ENCODE measurements at regions not wholly inside any gene's neighbourhood (a gene's known extent, or its start where the extent isn't known, plus 50 kb on each side); places are given as distances from the start of the nearest gene placed in this dataset.
"Not testable (repeated sequence)": the region's sequence is repeated elsewhere in the genome, so short reads cannot be mapped to it uniquely, and the experiment has no call there.

DNA sequence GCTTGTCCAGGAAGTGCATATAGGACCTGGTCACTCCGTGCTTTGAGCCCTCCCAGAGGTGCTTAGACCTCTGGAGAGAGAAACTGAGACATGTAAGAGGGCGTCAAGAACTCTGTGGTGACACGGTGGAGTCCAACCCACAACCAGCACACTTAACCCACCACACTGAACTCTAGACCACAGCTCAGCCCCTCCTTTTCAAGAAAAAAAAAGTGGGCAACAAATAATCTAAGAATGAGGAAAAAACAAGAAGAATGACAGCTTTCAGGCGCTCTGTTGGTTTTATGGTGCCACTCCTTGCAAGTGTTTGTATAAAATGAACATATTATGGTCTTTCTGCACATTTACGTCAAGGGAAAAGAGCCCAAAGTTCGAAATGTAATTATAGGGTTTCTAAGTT is 50.2 kb upstream of the SNAPC3 start:
- no peak for DNase-seq

DNA sequence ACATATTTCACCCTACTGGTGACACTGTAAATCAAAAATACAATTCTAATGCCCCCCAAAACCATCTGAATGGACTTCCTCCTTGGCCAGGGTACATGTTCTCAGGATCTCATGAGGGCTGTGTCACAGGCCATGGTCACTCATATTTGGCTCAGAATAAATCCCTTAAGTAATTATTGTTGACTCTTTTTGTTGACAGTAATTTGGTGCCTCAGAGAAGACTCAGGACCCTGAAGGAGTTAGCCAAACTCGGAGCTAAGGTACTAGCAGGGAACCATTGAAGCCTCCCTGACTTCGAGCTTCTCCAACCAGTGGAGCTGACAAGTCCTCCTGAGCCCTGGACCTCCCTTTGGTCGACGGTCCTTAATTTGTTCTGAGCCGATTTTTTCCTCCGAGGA is 51.2 kb upstream of the SNAPC3 start:
- no peak for DNase-seq

DNA sequence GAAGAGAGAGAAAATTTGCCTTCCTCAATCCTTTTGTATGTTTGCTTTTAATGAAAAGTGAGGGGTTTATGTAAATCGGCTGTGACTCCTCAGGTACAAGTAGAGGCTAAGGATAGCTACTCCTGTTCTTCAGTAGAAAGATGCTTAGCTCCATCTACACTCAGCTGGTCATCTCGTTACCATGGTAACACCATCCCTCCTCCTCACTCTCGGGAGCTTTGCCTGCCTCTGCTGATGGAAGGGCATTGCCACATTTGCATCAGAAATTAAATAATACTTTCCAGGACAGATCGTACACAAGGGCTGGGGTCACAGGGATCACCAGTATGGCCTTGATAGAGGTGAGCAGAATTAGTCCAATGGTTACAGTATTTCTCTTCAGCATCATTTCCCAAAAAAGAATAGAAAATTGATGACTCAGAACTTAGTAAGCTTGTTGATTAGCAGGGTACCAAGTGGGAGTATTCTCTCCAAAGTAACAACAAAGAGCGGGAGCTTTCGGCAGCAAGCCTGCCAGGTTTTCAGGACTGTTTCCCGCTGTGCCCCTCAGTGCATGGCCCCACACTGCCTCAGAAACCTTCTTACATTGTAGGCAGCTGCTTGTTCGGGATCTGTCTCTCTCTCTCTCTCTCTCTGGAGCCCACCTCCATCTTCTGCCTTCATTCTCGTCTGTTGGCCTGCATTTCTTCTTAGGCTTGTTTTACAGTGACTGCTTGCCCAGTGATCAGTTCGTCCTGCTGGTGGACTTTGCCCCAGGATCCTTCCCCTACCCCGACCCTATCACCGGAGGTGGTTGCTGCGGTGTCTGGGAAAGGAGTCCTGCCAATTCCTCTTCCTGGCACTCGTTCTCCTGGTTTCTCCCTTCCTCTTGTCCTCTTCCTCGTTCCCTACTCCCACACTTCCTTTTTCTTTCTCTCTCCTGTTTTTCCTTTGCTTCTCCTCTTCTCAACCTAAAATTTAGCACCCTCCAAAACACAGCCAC is 51.9 kb upstream of the SNAPC3 start:
- DNase-seq, result no peak

DNA sequence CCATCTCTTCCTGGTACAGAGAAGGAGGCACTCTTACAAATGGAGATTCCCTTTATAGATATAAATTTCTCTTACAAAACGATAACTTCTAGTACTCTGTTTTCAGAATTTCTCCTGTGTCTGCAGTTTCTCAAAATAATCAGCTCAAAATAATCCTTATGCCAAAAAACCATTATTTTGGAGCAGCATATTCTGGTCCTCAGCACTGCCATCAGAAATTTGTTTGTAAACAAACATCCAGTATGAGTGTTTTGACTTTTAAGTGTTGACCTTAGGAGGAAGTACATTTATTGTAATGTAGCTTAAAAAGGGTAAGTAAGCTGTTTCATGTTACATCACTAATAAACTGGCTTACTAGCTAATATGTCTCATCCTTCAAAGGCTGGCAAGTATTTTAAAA is 52.8 kb upstream of the SNAPC3 start:
- DNase-seq, result no peak

DNA sequence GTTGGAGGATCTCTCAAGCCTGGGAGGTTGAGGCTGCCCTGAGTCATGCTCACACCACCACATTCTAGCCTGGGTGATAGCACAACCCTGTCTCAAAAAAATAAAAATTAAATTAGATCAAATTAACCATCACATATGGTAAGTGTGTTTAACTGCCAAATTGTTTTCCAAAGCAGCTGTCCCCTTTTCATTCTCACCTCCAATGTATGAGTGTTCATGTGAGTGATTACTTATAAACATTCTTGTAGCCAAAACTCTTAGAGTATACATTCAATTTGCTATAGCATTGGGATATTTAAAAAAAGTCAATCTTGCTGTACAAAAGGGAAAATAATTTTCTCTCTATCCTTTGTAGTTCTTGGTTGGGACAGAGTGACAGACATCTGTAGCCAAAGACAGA is 53.4 kb upstream of the SNAPC3 start:
- no peak for DNase-seq

DNA sequence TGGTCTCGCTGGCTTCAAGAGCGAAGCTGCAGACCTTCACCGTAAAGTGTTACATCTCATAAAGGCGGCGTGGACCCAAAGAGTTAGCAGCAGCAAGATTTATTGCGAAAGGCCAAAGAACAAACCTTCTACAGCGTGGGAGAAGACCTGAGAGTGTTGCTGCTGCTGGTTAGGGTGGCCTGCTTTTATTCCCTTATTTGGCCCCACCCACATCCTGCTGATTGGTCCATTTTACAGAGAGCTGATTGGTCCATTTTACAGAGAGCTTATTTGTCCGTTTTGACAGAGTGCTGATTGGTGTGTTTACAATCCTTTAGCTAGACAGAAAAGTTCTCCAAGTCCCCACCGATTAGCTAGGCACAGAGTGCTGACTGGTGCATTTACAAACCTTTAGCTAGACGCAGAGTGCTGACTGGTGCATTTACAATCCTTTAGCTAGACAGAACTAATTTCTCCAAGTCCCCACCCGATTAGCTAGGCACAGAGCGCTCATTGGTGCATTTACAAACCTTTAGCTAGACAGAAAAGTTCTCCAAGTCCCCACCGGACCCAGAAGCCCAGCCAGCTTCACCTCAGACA is 57.6 kb upstream of the SNAPC3 start:
- not testable (repeated sequence) for DNase-seq

DNA sequence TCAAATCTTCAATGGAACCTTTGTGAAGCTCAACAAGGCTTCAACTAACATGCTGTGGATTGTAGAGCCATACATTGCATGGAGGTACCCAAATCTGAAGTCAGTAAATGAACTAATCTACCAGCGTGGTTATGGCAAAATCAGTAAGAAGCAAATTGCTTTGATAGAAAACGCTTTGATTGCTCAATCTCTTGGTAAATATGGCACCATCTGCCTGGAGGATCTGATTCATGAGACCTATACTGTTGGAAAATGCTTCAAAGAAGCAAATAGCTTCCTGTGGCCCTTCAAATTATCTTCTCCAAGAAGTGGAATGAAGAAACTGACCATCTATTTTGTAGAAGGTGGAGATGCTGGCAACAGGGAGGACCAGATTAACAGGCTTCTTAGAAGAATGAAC is 54.7 kb upstream of the TTC39B start:
- no peak for DNase-seq

DNA sequence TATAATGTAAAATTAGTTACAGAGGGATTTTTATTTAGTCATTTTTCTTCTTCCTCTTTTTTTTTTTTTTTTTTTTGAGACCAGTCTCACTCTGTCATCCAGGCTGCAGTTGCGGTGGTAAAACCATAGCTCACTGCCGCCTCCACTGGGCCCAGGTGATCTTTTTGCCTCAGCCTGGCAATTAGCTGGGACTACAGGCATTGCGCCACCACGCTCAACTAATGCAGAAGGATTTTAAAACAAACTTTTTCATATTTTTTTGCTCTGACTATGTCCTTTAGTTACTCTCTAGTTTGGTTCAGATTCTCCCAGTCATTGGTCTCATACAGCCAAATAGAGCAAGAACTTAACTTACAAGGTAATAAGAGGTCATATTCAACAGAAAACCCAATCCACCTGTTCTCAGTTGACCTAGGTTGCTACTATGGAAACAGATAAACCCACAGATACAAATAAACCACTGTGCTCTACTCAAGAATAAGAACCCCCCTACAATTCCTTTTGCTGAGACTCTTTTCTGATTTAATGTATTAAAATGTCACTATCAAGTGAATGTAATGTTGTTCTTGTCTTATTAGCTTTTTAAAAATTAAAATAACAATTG is 50.1 kb upstream of the TTC39B start:
- DNase-seq, result peak; percentile 4
